CD1c-positive myeloid dendritic cell (primary cell): ENCODE measurements at regions not wholly inside any gene's neighbourhood (a gene's known extent, or its start where the extent isn't known, plus 50 kb on each side); places are given as distances from the start of the nearest gene placed in this dataset.

ENCODE experiments used
- DNase-seq: peaks from one replicate; pipeline ENCODE4 v3.0.0-alpha.2; 2016; ENCODE audit errors: extremely low spot score

DNA sequence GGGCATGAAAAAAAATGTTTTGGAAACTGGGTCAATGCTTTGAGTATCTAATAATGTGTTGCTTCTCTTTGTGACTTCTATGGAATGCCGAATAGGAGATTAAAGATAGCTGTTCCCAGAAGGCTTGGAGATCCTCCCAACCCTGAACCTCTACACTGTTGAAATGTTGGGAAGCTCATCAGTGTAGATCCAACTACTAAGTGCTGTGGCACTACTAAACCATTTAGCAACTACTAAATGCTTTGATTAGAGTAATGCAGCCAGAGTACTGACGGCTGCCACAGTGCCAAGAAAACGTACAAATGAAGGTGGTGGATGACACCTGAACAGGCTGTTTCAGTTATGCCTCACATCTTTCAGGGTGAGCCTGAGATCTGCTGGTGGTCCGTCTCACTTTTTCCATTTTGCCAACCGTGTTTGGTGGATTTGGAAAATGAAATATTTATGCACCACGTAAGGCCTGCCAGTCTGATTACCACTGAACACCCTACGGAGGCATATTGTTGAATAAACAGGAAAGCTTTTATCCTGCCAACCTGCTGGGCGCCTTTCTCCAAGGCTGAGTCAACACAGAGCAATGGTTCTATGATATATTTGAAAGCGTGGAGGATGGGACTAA, 938.0 kb upstream of the FLRT2 start:
- DNase-seq, result no peak

DNA sequence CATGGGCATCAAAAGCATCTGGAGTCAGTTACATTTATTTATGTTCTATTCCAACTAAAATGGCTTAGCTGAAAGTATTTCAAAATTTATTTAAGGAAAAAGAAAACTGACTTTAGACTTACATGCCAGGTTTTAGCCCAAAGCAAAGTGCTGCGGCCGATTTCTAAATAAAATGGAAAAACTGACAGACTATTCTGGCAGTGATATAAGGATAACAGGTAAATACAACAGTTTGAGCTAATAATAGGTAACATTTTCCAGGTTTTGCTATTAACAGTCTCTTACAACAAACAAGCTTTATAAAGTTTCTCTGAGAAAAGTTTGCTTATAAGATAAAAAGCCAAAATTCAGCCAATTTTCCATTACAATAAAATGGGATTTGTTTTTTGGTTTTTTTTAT, 937.2 kb upstream of the FLRT2 start:
- DNase-seq, result no peak

DNA sequence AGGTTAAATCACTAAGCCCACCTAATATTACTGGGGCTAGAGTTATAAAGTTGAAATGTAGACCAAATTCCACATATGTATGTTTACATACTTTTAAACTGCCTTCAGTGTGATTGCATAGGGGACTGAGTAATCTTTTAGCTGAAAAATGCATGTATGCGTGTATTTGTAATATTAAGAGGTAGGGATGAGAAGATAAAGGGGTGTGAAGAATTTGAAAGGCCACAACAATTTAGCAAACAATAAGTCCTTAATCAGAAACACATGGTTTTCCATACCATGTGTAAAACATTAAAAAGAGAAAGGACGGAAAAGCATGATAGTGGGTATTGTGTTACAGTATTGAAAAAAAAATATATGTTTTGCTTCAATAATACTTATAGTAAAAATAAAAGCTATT, 919.9 kb upstream of the FLRT2 start:
- DNase-seq, result no peak

DNA sequence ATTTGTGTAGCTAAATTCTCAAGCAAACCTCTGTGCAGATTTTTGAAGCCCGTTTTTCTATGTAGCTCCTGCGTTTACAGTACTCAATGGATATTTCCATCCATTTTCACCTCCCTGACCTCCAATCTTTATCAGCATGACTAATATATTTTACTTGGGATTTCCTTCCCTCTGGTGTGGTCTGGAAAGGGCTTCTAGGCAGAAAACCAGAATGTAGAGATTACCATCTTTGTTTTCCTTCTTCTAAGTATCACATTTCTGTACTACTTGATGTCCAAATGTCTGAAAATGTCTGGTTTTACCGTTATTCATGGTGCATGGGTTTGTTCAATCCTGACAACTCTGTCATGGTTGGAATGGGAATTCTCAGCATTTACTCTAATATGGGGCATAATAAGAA, 907.6 kb upstream of the FLRT2 start:
- no peak for DNase-seq

DNA sequence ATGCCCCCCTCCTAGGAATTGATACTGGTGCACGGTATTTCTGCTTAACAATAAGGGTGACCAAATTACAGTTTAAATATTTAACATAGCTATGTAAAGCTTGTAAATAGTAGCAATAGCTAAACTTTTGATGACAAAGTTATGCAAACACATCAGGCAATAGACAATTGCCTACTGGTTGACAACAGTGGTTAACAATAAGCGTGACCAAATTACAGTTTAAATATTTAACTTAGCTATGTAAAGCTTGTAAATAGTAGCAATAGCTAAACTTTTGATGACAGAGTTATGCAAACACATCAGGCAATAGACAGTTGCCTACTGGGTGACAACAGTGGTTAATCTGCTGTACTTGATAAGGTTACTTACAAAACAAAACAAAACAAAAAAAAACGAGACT, 886.5 kb upstream of the FLRT2 start:
- DNase-seq, result no peak

DNA sequence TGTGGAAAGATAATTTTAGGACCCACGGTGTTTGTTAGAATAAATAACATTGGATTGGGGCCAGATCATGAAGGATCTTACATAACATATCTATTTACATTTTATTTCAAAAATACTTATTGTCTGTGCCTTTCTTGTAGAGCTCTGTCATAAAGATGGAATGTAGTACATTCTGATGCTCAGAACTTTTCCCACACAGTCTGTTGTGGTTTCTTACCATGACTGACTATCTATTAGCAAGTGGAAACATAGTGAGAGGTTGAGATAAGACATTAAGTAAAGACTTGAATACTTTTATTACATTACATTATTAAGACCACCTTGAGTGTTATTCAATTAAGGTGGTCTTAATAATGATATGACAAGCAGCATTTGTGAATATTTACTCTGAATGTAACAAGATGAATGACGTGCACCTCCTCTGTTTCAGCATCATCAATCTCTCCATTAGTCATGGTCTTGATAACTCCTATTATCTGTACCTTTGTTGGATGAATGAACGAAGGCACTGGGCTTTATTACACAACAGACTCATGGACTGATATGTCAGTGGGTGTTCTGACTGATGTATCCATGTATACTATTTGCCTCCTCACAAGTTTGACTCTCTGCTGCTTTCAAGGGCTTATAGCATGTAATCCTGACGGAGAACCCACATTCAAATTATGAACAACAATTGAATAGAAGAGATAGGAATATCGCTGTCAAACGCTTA, 883.0 kb upstream of the FLRT2 start:
- DNase-seq, result no peak

DNA sequence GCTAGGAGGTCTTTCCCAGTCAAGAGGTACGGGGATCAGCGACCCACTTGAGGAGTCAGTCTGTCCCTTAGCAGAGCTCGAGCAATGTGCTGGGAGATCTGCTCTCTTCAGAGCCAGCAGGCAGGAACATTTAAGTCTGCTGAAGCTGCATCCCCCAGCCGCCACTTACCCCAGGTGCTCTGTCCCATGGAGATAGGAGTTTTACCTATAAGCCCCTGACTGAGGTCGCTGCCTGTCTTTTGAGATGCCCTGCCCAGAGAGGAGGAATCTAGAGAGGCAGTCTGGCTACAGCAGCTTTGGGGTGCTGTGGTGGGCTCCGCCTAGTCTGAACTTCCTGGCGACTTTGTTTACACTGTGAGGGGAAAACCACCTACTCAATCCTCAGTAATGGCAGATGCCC, 874.9 kb upstream of the FLRT2 start:
- DNase-seq, result no peak

DNA sequence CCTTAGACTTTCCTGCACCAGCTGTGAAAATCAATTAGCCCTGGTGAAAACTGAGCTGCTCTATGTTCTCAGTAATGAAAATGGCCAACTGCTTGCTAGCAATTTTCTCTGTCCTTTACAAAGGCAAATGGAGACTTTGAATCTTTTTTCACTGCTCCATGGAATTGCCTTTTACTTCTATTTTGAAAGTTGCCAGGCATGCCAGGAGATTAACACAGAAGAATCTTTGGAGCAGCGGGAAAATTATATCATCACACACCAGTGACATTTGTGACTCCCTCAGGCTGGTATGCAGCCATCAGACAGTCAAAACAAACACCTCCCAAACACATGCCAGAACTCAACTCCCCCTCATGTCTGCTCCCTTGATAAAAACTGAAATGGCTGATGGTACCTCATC, 872.0 kb upstream of the FLRT2 start:
- DNase-seq, result no peak

DNA sequence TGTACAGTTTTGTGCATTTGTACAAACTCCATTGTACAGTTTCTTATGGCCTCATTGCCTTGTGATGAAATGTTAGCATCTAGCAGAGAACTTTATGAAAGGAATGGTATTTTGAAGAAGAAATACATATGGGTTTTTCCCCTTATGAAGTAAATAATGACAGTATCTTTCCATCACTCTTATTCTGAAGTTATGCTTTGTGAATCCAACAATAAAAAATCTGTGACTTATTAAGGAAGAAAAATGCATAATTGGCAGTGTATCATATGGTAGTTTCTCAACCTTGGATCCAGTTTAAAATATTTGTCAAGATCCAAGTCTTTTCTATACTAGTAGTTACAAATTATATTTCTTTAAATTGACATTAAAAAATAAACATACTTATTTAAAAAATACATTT, 859.1 kb upstream of the FLRT2 start:
- no peak for DNase-seq

DNA sequence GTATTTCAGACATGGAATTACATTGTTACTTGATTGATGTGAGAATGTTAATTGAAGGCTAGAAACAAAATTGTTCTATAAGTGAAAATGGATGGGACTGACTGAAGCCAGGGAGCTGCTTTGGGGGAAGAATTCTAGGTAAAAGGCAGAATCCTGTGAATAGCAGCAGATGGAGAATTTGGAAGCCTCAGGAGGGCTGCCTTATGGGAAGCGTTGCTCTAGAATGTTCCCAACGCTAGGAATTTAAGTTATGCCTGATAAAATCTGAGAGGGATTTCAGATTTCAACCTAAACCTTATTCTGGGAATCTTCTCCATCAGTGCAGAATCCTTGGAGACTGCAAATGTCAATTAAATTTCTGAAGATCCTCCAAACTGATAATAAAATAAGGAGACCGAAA, 858.2 kb upstream of the FLRT2 start:
- no peak for DNase-seq

DNA sequence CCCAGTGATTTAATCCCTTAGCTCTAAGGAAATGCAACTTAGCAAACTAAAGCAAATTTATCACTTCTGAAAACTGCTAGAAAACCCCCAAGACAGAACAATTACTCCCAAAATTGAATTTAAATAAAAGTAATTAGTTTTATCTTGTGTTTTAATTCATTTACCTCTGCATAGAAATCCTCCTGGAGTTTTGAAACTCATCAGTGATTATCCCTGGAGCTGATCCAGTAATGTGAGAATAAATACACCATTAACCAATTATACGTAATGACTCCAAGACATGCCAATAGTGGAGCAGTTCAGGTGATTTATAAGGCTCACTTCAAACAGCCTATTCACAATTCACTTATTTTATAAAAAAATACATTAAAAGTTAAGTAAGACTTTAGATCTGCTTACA, 855.3 kb upstream of the FLRT2 start:
- DNase-seq, result no peak

DNA sequence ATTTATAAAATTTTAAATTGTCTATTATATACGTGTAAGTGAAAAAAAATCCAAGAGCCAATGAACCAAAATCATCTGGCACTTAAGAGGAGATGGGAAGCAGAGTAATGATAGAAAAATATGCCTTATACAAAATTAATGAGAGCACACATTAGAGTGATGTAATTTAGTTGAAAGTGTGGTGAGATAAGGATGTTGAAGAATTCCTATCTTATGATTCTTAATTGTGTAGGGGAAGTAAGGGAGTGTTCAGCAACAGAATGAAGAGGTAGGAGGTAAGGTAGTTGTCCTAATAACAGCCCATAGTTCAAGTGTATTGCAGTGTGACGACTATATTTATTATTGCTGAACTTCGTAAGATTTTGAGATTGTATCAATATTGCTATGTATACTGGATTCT, 843.4 kb upstream of the FLRT2 start:
- no peak for DNase-seq

DNA sequence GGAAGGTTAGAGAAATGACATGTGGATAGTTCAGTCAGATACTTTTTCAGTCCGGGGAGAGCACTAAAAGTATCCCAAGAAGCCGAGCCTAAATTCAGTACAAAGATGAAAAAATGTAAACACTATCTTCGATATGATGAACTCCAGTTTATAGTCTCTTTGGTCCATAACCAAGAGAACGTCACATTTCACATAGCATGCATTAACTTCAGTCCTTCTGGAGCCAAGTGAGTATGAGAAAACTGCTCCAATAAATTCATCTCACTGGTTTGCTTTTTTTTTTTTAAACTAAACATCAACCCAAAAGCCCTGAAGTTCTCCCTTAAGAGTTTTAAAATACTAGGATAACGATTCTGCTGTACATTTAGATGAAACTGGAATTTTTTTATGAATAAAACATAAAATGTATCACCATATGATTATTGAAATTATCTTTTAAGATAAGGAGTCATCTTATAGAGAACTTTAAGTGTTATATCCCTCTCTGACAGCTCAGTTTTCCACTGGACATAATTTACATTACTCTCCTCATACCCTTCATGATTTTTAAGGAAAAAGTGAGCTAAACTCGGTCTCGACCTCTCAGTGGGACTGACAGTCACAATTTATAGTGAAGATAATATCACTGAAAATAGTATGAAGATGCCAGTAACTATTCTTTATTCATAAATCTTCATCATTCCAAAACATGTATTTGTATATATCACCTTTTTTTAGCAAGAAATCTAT, 841.5 kb upstream of the FLRT2 start:
- DNase-seq, result no peak

DNA sequence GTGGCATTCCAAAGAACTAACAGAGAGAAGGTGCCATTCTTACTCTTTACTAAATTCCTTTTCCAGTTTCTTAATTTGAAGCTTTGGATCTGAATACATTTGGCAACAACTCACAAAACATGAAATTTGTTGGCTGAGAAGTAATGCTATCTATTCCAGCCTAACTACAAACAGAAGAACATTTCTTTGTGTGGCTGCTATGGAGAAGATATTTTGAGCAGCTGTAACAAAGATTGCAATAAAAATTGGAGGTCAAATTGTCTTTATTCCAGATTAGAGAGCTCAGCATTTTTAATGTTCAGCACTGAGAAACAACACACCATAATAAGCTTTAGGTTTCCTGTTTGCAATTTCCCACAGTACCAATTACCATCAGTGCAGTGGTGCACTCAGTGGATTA, 835.8 kb upstream of the FLRT2 start:
- no peak for DNase-seq

DNA sequence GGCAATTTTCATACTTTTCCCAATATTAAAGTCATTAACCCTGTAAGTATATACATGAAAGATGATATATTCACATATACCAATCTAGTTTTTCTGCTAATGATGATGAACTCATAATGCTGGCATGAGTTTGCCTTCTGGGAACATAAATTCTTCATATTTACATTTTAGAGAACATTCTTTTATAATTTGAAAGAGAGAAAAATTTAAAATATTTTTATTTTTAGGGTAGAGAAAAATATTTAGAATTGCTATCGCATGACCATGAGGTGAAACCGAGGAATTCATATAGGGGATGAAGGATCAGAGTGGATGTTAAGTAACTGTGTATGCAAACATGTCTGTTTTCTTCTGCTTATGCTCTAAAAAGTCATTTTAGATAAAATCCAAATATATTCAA, 825.3 kb upstream of the FLRT2 start:
- DNase-seq, result no peak

DNA sequence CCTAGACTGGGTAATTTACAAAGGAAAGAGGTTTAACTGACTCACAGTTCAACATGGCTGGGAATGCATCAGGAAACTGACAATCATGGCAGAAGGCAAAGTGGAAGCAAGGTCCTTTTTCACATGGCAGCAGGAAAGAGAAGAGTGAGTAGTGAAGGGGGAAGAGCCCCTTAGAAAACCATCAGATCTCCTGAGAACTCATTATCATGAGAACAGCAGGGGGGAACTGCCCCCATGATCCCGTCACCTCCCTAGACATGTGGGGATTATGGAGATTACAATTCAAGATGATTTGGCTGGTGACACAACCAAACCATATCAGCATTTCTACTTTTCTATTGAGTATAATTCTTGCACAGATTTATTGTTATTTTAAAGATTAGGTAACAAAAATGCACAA, 822.1 kb upstream of the FLRT2 start:
- DNase-seq, result no peak

DNA sequence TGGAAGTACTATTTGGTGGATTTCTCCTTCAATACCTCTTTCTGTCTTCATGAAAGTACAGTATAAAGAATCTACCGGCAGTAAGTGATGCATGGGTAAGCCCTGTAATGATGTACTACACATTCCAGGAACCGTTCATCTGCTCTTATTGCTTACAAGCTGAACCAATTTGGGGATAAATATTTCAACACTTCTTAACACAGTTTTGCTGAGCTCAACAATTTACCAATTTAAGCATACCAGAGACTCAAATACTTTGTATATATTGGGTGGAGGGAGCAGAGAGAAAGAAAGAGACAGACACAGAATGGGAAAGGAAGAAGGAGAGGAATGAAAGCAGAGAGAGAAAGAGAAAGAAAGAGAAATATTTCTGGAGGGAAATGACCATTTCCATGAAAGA, 821.1 kb upstream of the FLRT2 start:
- no peak for DNase-seq

DNA sequence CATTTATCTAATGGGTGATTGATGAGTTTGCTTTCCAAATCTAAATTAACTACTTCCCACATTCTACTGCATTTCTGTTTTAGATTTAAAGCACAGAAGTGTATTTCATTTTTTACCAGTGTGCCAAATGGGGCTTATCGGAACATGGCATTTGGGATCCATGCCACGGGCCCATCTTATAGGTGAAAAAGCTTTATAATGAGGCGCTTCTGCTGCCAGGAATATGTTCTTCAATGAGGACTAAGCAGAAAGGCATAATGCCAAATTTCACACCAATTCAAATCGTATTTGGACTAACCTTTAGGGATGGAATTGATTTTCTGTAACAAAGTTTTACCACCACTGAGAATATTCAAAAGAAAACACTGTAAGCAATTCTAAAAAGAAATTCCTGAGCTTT, 803.5 kb upstream of the FLRT2 start:
- no peak for DNase-seq

DNA sequence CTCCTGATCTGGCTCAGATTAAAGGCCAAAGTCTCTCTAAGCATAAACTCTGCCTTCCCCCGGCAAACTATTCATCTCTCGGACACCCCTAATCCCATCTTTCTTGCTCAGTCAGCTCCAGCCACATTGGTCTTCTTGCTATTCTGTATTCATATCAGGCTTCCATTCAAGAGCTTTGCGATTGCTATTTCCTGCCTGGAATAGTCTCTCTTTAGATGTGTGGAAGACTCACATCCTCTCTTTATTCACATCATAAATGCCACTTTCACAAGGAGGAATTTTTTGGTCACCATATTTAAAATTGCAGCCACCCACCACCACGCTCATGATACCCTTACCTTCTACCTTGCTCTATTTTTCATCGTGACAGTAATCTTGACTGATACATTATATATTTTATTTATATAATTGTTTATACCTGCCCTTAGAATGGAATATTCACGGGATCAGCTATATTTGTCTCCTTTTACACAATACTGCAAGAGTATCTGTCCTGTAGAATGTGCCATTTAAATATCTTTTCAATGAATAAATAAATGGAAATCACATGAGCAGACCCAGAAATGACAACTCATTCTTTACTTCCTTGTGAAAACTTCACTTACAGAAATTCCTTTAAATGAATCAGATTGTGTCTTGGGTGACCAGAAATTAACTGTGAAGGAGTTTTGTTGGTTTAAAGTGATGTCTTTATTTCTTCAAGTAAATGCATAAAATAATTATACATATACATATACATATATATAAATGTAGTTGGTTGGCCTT, 780.6 kb upstream of the FLRT2 start:
- no peak for DNase-seq

DNA sequence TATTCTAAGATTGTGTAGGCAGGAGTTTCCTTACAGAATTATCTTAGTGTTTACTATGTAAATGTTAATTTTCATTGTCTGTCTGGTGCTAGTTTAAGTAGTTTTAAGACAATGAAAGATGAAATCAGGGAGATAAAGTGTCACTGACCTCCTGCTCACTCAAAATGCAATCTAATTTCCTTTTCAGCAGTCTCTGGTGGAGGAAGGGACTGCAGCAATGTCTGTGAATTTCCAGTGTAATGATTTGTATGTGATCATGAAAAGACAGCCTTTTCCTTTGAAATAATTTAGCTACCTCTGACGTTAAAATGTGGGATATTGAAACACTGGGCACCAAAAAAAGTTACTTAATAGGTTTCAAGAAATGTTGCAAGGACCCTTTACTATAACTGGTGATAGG, 779.7 kb upstream of the FLRT2 start:
- no peak for DNase-seq

DNA sequence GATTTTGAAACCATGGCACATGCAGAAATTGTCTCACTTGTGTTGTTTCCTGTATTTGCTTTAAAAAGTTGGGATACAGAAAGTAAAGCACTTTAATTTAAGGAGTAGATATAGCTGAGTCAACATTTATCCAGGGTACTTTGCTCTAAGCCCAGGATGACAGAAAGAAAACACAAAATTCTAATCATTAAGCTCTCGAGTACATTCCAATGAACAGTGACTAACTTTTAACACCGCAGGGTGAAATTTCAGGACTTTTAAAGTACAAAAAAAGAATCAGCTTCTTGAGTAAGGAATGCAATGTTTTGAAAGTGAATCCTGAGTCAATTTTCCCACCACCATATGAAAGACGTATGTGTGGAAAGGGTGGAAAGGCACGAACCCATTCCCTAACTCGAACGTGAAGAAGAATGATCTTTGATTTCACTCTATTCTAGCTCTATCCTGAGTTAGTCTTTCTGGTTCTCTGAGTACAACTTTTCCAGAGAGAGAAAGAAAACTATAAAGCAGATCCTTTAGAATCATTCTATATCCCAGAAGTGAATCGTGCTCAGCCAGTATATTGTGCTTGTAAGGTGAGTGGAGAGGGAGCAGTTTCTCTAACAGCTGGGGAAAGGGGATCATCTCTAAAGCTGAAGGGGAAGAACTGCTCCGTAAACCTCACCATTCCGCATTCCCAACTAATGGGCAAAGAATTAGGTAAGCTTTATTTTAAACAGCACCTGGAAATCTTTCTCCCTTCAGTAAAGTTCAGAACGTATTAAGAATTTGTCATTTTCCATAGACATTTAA, 779.0 kb upstream of the FLRT2 start:
- DNase-seq, result no peak

DNA sequence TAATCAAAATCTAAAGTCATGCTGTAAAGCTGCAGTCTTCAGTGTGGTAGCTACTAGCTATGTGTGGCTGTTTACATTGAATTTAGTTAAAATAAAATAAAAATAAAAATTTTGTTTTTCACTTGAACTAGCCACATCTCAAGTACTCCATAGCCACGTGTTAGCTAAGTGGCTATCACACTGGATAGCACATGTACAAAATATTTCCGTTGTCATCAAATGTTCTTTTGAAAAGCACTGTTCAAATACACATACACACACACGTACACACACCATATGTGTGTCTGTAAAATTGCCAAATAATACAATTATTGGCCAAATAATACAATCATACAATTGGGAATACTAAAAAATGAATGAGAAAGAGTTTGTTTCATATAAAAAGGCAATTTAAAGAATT, 778.2 kb upstream of the FLRT2 start:
- no peak for DNase-seq
